ENCODE measurements at regions not wholly inside any gene's neighbourhood (a gene's known extent, or its start where the extent isn't known, plus 50 kb on each side); places are given as distances from the start of the nearest gene placed in this dataset.
"Not testable (repeated sequence)": the region's sequence is repeated elsewhere in the genome, so short reads cannot be mapped to it uniquely, and the experiment has no call there.

GRCh38 chr2:2730301-2730833 lies 399.3 kb upstream of the MYT1L start:
- Histone ChIP-seq H3K9me3 (ENCODE audit: insufficient read depth, low read length) (no peaks in the 10 kb centered on the region), H3K9ac (ENCODE audit: insufficient read length, low read depth) (no peak overlapping the region), H3K4me3 (ENCODE audit: insufficient read length, low read depth) (no peak overlapping the region), H3K4me1 (ENCODE audit: insufficient read depth, insufficient read length) (peaks cover 4% of the 10 kb centered on the region), H3K36me3 (ENCODE audit: insufficient read depth, insufficient read length, low read length) (no peaks in the 10 kb centered on the region), H3K27me3 (ENCODE audit: insufficient read depth, insufficient read length) (no peaks in the 10 kb centered on the region)
- no peak for DNase-seq (ENCODE audit: low read depth, low spot score)
- no peak for TF ChIP-seq ZNF274 (IDR thresholded peaks at IDR 0.05; ENCODE audit: low read depth, low read length)

GRCh38 chr2:2729246-2729645 lies 398.2 kb upstream of the MYT1L start:
- no peaks in the 10 kb centered on the region for H3K9me3 ChIP-seq (ENCODE audit: insufficient read depth, low read length)
- no peaks in the 10 kb centered on the region for H3K27me3 ChIP-seq (ENCODE audit: insufficient read depth, insufficient read length)
- no peak overlapping the region for H3K4me3 ChIP-seq (ENCODE audit: insufficient read length, low read depth)
- TF ChIP-seq YY1 (IDR thresholded peaks at IDR 0.05; ENCODE audit: insufficient read depth, insufficient read length): no peak
- no peak overlapping the region for H3K9ac ChIP-seq (ENCODE audit: insufficient read length, low read depth)
- H3K4me1 ChIP-seq (ENCODE audit: insufficient read depth, insufficient read length): peaks cover 4% of the 10 kb centered on the region
- no peak for DNase-seq (ENCODE audit: low read depth, low spot score)
- no peaks in the 10 kb centered on the region for H3K36me3 ChIP-seq (ENCODE audit: insufficient read depth, insufficient read length, low read length)

GRCh38 chr2:2728635-2729034 lies 397.6 kb upstream of the MYT1L start:
- H3K9ac ChIP-seq (ENCODE audit: insufficient read length, low read depth): no peak overlapping the region
- H3K4me1 ChIP-seq (ENCODE audit: insufficient read depth, insufficient read length): peaks cover 4% of the 10 kb centered on the region
- H3K4me3 ChIP-seq (ENCODE audit: insufficient read length, low read depth): no peak overlapping the region
- no peak for DNase-seq (ENCODE audit: low read depth, low spot score)
- no peaks in the 10 kb centered on the region for H3K27me3 ChIP-seq (ENCODE audit: insufficient read depth, insufficient read length)
- no peaks in the 10 kb centered on the region for H3K9me3 ChIP-seq (ENCODE audit: insufficient read depth, low read length)
- no peak for TF ChIP-seq YY1 (IDR thresholded peaks at IDR 0.05; ENCODE audit: insufficient read depth, insufficient read length)
- no peak for TF ChIP-seq ZNF274 (IDR thresholded peaks at IDR 0.05; ENCODE audit: low read depth, low read length)
- no peak for TF ChIP-seq SUZ12 (IDR thresholded peaks at IDR 0.05; ENCODE audit: extremely low read depth, insufficient read depth, insufficient read length)
- no peaks in the 10 kb centered on the region for H3K36me3 ChIP-seq (ENCODE audit: insufficient read depth, insufficient read length, low read length)

GRCh38 chr2:2727876-2728511 lies 396.9 kb upstream of the MYT1L start:
- no peak for TF ChIP-seq SUZ12 (IDR thresholded peaks at IDR 0.05; ENCODE audit: extremely low read depth, insufficient read depth, insufficient read length)
- no peak for TF ChIP-seq ZNF274 (IDR thresholded peaks at IDR 0.05; ENCODE audit: low read depth, low read length)
- no peak for TF ChIP-seq YY1 (IDR thresholded peaks at IDR 0.05; ENCODE audit: insufficient read depth, insufficient read length)
- no peak overlapping the region for H3K9ac ChIP-seq (ENCODE audit: insufficient read length, low read depth)
- H3K27me3 ChIP-seq (ENCODE audit: insufficient read depth, insufficient read length): no peaks in the 10 kb centered on the region
- no peak overlapping the region for H3K4me3 ChIP-seq (ENCODE audit: insufficient read length, low read depth)
- DNase-seq (ENCODE audit: low read depth, low spot score): no peak
- H3K9me3 ChIP-seq (ENCODE audit: insufficient read depth, low read length): no peaks in the 10 kb centered on the region
- peaks cover 4% of the 10 kb centered on the region for H3K4me1 ChIP-seq (ENCODE audit: insufficient read depth, insufficient read length)
- H3K36me3 ChIP-seq (ENCODE audit: insufficient read depth, insufficient read length, low read length): no peaks in the 10 kb centered on the region

GRCh38 chr2:2726163-2726562 lies 395.1 kb upstream of the MYT1L start:
- H3K9ac ChIP-seq (ENCODE audit: insufficient read length, low read depth): no peak overlapping the region
- no peaks in the 10 kb centered on the region for H3K27me3 ChIP-seq (ENCODE audit: insufficient read depth, insufficient read length)
- no peaks in the 10 kb centered on the region for H3K36me3 ChIP-seq (ENCODE audit: insufficient read depth, insufficient read length, low read length)
- H3K4me1 ChIP-seq (ENCODE audit: insufficient read depth, insufficient read length): peaks cover 4% of the 10 kb centered on the region
- no peaks in the 10 kb centered on the region for H3K9me3 ChIP-seq (ENCODE audit: insufficient read depth, low read length)
- DNase-seq (ENCODE audit: low read depth, low spot score): no peak
- TF ChIP-seq SUZ12 (IDR thresholded peaks at IDR 0.05; ENCODE audit: extremely low read depth, insufficient read depth, insufficient read length): no peak
- no peak for TF ChIP-seq YY1 (IDR thresholded peaks at IDR 0.05; ENCODE audit: insufficient read depth, insufficient read length)
- TF ChIP-seq ZNF274 (IDR thresholded peaks at IDR 0.05; ENCODE audit: low read depth, low read length): no peak
- no peak overlapping the region for H3K4me3 ChIP-seq (ENCODE audit: insufficient read length, low read depth)

- no peaks in the 10 kb centered on the region for H3K27me3 ChIP-seq (ENCODE audit: insufficient read depth, insufficient read length)
- DNase-seq (ENCODE audit: low read depth, low spot score): no peak
These were observed 392.0 kb upstream of the MYT1L start for GRCh38 chr2:2723064-2723463.

GRCh38 chr2:2721296-2721835 lies 390.3 kb upstream of the MYT1L start:
- DNase-seq (ENCODE audit: low read depth, low spot score): no peak
- no peak for TF ChIP-seq SUZ12 (IDR thresholded peaks at IDR 0.05; ENCODE audit: extremely low read depth, insufficient read depth, insufficient read length)
- H3K4me1 ChIP-seq (ENCODE audit: insufficient read depth, insufficient read length): no peaks in the 10 kb centered on the region
- no peaks in the 10 kb centered on the region for H3K9me3 ChIP-seq (ENCODE audit: insufficient read depth, low read length)
- no peak overlapping the region for H3K4me3 ChIP-seq (ENCODE audit: insufficient read length, low read depth)
- H3K27me3 ChIP-seq (ENCODE audit: insufficient read depth, insufficient read length): no peaks in the 10 kb centered on the region
- no peak overlapping the region for H3K9ac ChIP-seq (ENCODE audit: insufficient read length, low read depth)
- no peaks in the 10 kb centered on the region for H3K36me3 ChIP-seq (ENCODE audit: insufficient read depth, insufficient read length, low read length)

More at GRCh38 chr2:2723064-2723463, 392.0 kb upstream of the MYT1L start:
- no peaks in the 10 kb centered on the region for H3K9me3 ChIP-seq (ENCODE audit: insufficient read depth, low read length)
- H3K4me1 ChIP-seq (ENCODE audit: insufficient read depth, insufficient read length): peaks cover 4% of the 10 kb centered on the region
- TF ChIP-seq SUZ12 (IDR thresholded peaks at IDR 0.05; ENCODE audit: extremely low read depth, insufficient read depth, insufficient read length) (no peak), ZNF274 (IDR thresholded peaks at IDR 0.05; ENCODE audit: low read depth, low read length) (no peak), YY1 (IDR thresholded peaks at IDR 0.05; ENCODE audit: insufficient read depth, insufficient read length) (no peak)
- no peak overlapping the region for H3K9ac ChIP-seq (ENCODE audit: insufficient read length, low read depth)
- no peaks in the 10 kb centered on the region for H3K36me3 ChIP-seq (ENCODE audit: insufficient read depth, insufficient read length, low read length)
- H3K4me3 ChIP-seq (ENCODE audit: insufficient read length, low read depth): no peak overlapping the region

GRCh38 chr2:2720806-2721205 lies 389.7 kb upstream of the MYT1L start:
- H3K4me3 ChIP-seq (ENCODE audit: insufficient read length, low read depth); DNase-seq (ENCODE audit: low read depth, low spot score); H3K4me1 ChIP-seq (ENCODE audit: insufficient read depth, insufficient read length); H3K36me3 ChIP-seq (ENCODE audit: insufficient read depth, insufficient read length, low read length); H3K9ac ChIP-seq (ENCODE audit: insufficient read length, low read depth); H3K9me3 ChIP-seq (ENCODE audit: insufficient read depth, low read length); H3K27me3 ChIP-seq (ENCODE audit: insufficient read depth, insufficient read length): not testable (repeated sequence)

Data from NT2/D1 (cell line).